MM.1S (cell line): ENCODE measurements at regions not wholly inside any gene's neighbourhood (a gene's known extent, or its start where the extent isn't known, plus 50 kb on each side); places are given as distances from the start of the nearest gene placed in this dataset.

Experiments
- EZH2phosphoT487 ChIP-seq: fragments of 300-600 bp; sonication (generic); IDR thresholded peaks from 2 replicates; pipeline ENCODE4 v1.6.1; 2018; ENCODE audit warnings: antibody characterized with exemption, low read length
- TF ChIP-seq, protein P1 (sequence below): fragments of 300-600 bp; sonication (generic); IDR thresholded peaks from 2 replicates; pipeline ENCODE4 v1.5.1; 2016; ENCODE audit warnings: antibody characterized with exemption, low read length, mixed read lengths

DNA sequence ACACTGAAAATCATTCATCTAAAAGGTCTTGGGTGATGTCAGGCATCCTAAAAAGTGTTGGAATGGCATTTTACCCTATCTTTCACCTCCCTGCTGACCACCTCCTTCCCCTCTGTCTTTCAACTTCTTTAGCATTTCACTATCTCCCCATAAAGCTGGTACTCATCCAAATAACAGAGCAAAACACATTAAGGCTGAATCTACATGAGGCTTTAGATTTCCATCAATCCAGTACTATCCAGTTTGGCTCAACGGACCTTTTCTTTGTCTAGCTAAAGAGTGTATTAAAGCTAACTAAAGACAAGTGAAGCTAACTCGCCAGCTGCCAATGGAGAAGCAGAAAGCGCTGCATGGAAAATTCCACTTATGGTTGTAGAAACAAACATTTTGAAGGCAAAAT is 122.5 kb upstream of the NCKAP5 start:
- TF ChIP-seq, protein P1, sequence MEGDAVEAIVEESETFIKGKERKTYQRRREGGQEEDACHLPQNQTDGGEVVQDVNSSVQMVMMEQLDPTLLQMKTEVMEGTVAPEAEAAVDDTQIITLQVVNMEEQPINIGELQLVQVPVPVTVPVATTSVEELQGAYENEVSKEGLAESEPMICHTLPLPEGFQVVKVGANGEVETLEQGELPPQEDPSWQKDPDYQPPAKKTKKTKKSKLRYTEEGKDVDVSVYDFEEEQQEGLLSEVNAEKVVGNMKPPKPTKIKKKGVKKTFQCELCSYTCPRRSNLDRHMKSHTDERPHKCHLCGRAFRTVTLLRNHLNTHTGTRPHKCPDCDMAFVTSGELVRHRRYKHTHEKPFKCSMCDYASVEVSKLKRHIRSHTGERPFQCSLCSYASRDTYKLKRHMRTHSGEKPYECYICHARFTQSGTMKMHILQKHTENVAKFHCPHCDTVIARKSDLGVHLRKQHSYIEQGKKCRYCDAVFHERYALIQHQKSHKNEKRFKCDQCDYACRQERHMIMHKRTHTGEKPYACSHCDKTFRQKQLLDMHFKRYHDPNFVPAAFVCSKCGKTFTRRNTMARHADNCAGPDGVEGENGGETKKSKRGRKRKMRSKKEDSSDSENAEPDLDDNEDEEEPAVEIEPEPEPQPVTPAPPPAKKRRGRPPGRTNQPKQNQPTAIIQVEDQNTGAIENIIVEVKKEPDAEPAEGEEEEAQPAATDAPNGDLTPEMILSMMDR = no peak
- TF ChIP-seq EZH2phosphoT487 = no peak
